ENCODE measurements at regions not wholly inside any gene's neighbourhood (a gene's known extent, or its start where the extent isn't known, plus 50 kb on each side); places are given as distances from the start of the nearest gene placed in this dataset.

DNA sequence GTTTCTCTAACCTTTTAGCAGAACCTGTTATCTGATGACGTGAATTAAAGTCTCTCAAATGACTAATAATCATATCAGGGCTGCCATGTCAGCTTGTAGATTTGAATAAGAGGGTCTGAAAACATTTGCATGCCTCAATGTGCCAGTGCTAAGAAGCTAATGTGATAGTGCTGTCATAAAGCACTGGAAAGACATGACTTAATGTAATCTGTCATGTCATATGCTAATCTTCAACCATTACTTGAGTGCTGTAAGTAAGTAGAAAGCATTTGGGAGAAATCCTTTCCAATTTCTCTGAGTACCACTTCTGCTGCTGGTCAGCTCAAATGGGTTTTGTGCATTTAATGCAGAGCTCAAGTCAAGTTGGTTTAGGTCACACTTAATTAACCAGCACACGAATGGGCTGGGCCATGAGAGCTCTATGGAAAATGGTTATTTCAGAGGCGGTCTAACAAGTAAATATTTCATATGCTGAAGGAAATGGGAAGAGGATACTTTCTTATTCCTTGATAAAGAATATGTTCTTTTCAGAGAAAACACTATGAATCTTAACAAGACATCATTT is 609.2 kb downstream of the LMO4 start:
- no peak for TF ChIP-seq NR2C1 (IDR thresholded peaks at IDR 0.05)
- TF ChIP-seq, protein P1, sequence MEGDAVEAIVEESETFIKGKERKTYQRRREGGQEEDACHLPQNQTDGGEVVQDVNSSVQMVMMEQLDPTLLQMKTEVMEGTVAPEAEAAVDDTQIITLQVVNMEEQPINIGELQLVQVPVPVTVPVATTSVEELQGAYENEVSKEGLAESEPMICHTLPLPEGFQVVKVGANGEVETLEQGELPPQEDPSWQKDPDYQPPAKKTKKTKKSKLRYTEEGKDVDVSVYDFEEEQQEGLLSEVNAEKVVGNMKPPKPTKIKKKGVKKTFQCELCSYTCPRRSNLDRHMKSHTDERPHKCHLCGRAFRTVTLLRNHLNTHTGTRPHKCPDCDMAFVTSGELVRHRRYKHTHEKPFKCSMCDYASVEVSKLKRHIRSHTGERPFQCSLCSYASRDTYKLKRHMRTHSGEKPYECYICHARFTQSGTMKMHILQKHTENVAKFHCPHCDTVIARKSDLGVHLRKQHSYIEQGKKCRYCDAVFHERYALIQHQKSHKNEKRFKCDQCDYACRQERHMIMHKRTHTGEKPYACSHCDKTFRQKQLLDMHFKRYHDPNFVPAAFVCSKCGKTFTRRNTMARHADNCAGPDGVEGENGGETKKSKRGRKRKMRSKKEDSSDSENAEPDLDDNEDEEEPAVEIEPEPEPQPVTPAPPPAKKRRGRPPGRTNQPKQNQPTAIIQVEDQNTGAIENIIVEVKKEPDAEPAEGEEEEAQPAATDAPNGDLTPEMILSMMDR (IDR thresholded peaks at IDR 0.05 in 2 of 3, conservative IDR thresholded peaks at IDR 0.05 in 1 of 3; ENCODE audit: control insufficient read depth in 2 of 3, extremely low read depth in 1 of 3, insufficient read depth in 1 of 3, low read depth in 3 of 3, low read length in 3 of 3) = no peak

Data from GM12878 (cell line).